ENCODE measurements at regions not wholly inside any gene's neighbourhood (a gene's known extent, or its start where the extent isn't known, plus 50 kb on each side); places are given as distances from the start of the nearest gene placed in this dataset.

DNA sequence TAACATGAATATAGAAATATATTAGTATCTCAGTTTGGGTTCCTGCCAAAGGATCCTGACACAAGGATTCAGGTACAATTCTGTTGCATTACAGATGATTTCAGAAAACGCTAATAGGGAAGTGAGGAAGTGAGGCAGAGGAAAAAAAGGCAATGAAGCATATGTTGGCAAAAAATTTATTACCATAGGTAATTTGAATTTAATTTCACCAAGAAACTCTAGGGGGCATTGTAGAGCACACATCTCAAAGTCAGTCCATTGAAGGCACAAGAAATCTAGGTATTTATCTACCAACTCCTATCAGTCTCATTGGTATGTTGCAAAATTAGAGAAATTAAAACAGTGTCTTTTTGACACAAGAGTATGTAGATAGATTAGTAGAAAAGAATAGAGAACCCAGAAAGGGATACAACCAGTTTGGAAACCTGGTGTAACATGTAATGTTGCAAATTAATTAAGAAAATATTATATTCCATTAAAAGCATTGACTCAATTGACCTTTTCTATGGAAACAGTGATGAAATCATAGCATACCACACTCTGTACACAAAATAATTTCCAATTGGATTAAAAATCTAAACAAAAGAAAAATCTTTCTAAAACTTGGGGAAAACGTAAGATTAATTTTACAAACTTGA is 104.9 kb upstream of the SNX7 start:
- CTCF ChIA-PET: interaction anchor here (0.7 to 1.9 kb wide), 3 partner anchors 10 to 204 kb away, joined by 3 to 8 read pairs (median 3); no protein-coding TSS in a partner anchor
- Histone ChIP-seq H2AFZ (ENCODE audit: control insufficient read depth, low read depth, low read length) (no peak overlapping the region), H3K4me3 (no peak overlapping the region), H3K27me3 (replicated peaks in 1 of 2; ENCODE audit: control insufficient read depth in 2 of 2, insufficient read depth in 2 of 2, low read length in 1 of 2) (no peaks in the 10 kb centered on the region), H3K9ac (ENCODE audit: control insufficient read depth, insufficient read depth, low read length) (no peak overlapping the region), H3K9me3 (replicated peaks; ENCODE audit: control insufficient read depth, insufficient read depth, low read length) (no peaks in the 10 kb centered on the region), H3K36me3 (ENCODE audit: control insufficient read depth in 2 of 2, insufficient read depth in 2 of 2, low read length in 1 of 2) (no peaks in the 10 kb centered on the region), H3K79me2 (ENCODE audit: control insufficient read depth, insufficient read depth, low read length) (no peaks in the 10 kb centered on the region), H3K4me2 (ENCODE audit: control insufficient read depth, insufficient read depth) (no peak overlapping the region), H3K27ac (ENCODE audit: control insufficient read depth, insufficient read depth) (no peak overlapping the region), H3K4me1 (ENCODE audit: control insufficient read depth, insufficient read depth, low read length) (no peaks in the 10 kb centered on the region), H4K20me1 (ENCODE audit: control insufficient read depth, insufficient read depth) (no peaks in the 10 kb centered on the region)
- POLR2A ChIA-PET: no interaction called here
- no TSS peak for BruUV-seq (replicated peaks)
- DNase-seq (ENCODE audit: low read depth, low spot score): no peak
- TF ChIP-seq, protein P1, sequence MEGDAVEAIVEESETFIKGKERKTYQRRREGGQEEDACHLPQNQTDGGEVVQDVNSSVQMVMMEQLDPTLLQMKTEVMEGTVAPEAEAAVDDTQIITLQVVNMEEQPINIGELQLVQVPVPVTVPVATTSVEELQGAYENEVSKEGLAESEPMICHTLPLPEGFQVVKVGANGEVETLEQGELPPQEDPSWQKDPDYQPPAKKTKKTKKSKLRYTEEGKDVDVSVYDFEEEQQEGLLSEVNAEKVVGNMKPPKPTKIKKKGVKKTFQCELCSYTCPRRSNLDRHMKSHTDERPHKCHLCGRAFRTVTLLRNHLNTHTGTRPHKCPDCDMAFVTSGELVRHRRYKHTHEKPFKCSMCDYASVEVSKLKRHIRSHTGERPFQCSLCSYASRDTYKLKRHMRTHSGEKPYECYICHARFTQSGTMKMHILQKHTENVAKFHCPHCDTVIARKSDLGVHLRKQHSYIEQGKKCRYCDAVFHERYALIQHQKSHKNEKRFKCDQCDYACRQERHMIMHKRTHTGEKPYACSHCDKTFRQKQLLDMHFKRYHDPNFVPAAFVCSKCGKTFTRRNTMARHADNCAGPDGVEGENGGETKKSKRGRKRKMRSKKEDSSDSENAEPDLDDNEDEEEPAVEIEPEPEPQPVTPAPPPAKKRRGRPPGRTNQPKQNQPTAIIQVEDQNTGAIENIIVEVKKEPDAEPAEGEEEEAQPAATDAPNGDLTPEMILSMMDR (IDR thresholded peaks at IDR 0.05 in 2 of 3, conservative IDR thresholded peaks at IDR 0.05 in 1 of 3; ENCODE audit: control insufficient read depth in 2 of 3, extremely low read depth in 1 of 3, insufficient read depth in 1 of 3, low read depth in 3 of 3, low read length in 3 of 3): peak; percentile 28 to 40 (median 31); a peak in 3 of 6 replicates
- no peak for TF ChIP-seq CHD4 (IDR thresholded peaks at IDR 0.05)
- in situ Hi-C loops (cut with MboI): no loop called here
- SMC1A ChIA-PET (ENCODE audit: uncharacterized antibody, unreplicated experiment): interaction anchor here (0.6 to 0.7 kb wide), 2 partner anchors 193 to 924 kb away, joined by 3 read pairs; no protein-coding TSS in a partner anchor
- RAD21 ChIA-PET (ENCODE audit: unreplicated experiment): no interaction called here
- WGBS (ENCODE audit: insufficient coverage, insufficient replicate concordance, low lambda C conversion rate, missing lambda C conversion rate): 0% methylated on average over 2 of the region's 2 CpGs
- ATAC-seq: 0 out of 3 replicates have a peak, but pooled peaks have one; percentile 33
- FAIRE-seq: no peak
- intact Hi-C loops (cut with micrococcal nuclease; ENCODE audit: unreplicated experiment): loop anchor here (10.0 kb wide), 1 partner anchor 208 kb away; no protein-coding TSS in a partner anchor

DNA sequence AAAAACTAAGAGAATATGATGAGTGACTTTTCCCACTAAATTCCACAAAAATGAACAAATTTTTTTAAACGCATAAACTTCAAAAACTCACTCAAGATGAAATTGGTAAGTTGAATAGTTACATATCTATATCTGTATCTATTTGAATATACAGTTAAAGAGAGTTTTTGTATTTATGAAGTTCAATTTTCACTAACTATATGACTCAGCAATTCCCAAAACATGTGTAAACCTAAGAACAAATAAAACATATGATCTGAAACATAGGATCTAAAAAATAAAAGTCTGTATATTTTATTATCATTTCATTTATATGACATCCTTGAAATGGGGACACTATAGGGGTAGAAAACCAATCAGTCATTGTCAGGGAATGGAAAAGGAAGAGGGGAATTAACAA is 105.7 kb upstream of the SNX7 start:
- no peak for FAIRE-seq
- Histone ChIP-seq H3K36me3 (ENCODE audit: control insufficient read depth in 2 of 2, insufficient read depth in 2 of 2, low read length in 1 of 2) (no peaks in the 10 kb centered on the region), H3K9ac (ENCODE audit: control insufficient read depth, insufficient read depth, low read length) (no peak overlapping the region), H3K4me3 (no peak overlapping the region), H3K9me3 (replicated peaks; ENCODE audit: control insufficient read depth, insufficient read depth, low read length) (no peaks in the 10 kb centered on the region), H3K27ac (ENCODE audit: control insufficient read depth, insufficient read depth) (no peak overlapping the region), H4K20me1 (ENCODE audit: control insufficient read depth, insufficient read depth) (no peaks in the 10 kb centered on the region), H3K79me2 (ENCODE audit: control insufficient read depth, insufficient read depth, low read length) (no peaks in the 10 kb centered on the region), H3K4me1 (ENCODE audit: control insufficient read depth, insufficient read depth, low read length) (no peaks in the 10 kb centered on the region), H3K4me2 (ENCODE audit: control insufficient read depth, insufficient read depth) (no peak overlapping the region), H2AFZ (ENCODE audit: control insufficient read depth, low read depth, low read length) (no peak overlapping the region), H3K27me3 (replicated peaks in 1 of 2; ENCODE audit: control insufficient read depth in 2 of 2, insufficient read depth in 2 of 2, low read length in 1 of 2) (no peaks in the 10 kb centered on the region)
- ChIA-PET POLR2A (no interaction called here), SMC1A (ENCODE audit: uncharacterized antibody, unreplicated experiment) (interaction anchor here (0.6 to 0.7 kb wide), 2 partner anchors 194 to 925 kb away, joined by 3 read pairs; no protein-coding TSS in a partner anchor), RAD21 (ENCODE audit: unreplicated experiment) (no interaction called here), CTCF (interaction anchor here (0.7 to 1.9 kb wide), 4 partner anchors 9 to 589 kb away, joined by 3 to 8 read pairs (median 4); no protein-coding TSS in a partner anchor)
- in situ Hi-C loops (cut with MboI) (no loop called here), intact Hi-C loops (cut with micrococcal nuclease; ENCODE audit: unreplicated experiment) (loop anchor here (10.0 kb wide), 1 partner anchor 209 kb away; no protein-coding TSS in a partner anchor)
- BruUV-seq (replicated peaks): no TSS peak
- ATAC-seq: no peak
- 96% methylated on average over 1 of the region's 1 CpG for WGBS (ENCODE audit: insufficient coverage, insufficient replicate concordance, low lambda C conversion rate, missing lambda C conversion rate)
- DNase-seq (ENCODE audit: low read depth, low spot score): no peak
- TF ChIP-seq CHD2 (IDR thresholded peaks at IDR 0.05; ENCODE audit: borderline replicate concordance, low read depth, low read length): no peak
- no peak for TF ChIP-seq MYB (IDR thresholded peaks at IDR 0.05; ENCODE audit: borderline replicate concordance, low read depth, low read length)
- no peak for TF ChIP-seq NR2C2 (IDR thresholded peaks at IDR 0.05; ENCODE audit: borderline replicate concordance, control insufficient read depth, insufficient read length, low read depth)
- TF ChIP-seq, protein P2, sequence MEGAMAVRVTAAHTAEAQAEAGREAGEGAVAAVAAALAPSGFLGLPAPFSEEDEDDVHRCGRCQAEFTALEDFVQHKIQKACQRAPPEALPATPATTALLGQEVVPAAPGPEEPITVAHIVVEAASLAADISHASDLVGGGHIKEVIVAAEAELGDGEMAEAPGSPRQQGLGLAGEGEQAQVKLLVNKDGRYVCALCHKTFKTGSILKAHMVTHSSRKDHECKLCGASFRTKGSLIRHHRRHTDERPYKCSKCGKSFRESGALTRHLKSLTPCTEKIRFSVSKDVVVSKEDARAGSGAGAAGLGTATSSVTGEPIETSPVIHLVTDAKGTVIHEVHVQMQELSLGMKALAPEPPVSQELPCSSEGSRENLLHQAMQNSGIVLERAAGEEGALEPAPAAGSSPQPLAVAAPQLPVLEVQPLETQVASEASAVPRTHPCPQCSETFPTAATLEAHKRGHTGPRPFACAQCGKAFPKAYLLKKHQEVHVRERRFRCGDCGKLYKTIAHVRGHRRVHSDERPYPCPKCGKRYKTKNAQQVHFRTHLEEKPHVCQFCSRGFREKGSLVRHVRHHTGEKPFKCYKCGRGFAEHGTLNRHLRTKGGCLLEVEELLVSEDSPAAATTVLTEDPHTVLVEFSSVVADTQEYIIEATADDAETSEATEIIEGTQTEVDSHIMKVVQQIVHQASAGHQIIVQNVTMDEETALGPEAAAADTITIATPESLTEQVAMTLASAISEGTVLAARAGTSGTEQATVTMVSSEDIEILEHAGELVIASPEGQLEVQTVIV (IDR thresholded peaks at IDR 0.05; ENCODE audit: borderline replicate concordance, partially characterized antibody): no peak
- no peak for TF ChIP-seq DPF2 (IDR thresholded peaks at IDR 0.05)
- TF ChIP-seq NR2F1 (conservative IDR thresholded peaks at IDR 0.05): no peak
- no peak for TF ChIP-seq CBX5 (IDR thresholded peaks at IDR 0.05; ENCODE audit: low read depth)
- no peak for TF ChIP-seq NFYB (IDR thresholded peaks at IDR 0.05; ENCODE audit: insufficient read depth, low read depth, low read length)
- TF ChIP-seq MTA2 (IDR thresholded peaks at IDR 0.05; ENCODE audit: low read depth): no peak

Measured in GM12878 (cell line).